ENCODE measurements at regions not wholly inside any gene's neighbourhood (a gene's known extent, or its start where the extent isn't known, plus 50 kb on each side); places are given as distances from the start of the nearest gene placed in this dataset.

DNA sequence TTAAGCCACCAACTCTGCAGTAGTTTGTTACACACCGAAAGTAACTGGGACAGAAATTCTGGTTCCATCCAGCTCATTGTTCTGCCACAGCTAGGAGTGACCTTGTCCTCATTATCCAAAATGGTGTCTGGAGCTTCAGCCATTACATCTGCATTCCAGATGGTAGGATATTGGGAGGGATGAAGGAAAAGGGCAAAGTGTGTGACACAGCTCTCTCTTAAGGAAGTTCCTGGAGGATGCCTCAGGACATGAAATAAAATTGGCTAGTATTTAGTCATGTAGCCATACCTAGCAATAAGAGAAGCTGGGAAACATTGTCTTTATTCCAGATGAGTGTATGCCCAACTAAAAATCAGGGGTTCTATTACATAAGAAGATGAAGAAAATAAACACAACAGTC lies 262.0 kb downstream of the BCOR start:
- in situ Hi-C loops (cut with HindIII; ENCODE audit: low sequenced_read_pairs) = no loop called here
- no peak for DNase-seq (ENCODE audit: low read depth, low spot score)
- TF ChIP-seq, protein P1, sequence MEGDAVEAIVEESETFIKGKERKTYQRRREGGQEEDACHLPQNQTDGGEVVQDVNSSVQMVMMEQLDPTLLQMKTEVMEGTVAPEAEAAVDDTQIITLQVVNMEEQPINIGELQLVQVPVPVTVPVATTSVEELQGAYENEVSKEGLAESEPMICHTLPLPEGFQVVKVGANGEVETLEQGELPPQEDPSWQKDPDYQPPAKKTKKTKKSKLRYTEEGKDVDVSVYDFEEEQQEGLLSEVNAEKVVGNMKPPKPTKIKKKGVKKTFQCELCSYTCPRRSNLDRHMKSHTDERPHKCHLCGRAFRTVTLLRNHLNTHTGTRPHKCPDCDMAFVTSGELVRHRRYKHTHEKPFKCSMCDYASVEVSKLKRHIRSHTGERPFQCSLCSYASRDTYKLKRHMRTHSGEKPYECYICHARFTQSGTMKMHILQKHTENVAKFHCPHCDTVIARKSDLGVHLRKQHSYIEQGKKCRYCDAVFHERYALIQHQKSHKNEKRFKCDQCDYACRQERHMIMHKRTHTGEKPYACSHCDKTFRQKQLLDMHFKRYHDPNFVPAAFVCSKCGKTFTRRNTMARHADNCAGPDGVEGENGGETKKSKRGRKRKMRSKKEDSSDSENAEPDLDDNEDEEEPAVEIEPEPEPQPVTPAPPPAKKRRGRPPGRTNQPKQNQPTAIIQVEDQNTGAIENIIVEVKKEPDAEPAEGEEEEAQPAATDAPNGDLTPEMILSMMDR (IDR thresholded peaks at IDR 0.05; ENCODE audit: low read depth, low read length) = no peak
- no peak overlapping the region for H3K4me3 ChIP-seq (ENCODE audit: low read depth, low read length)

- DNase-seq (ENCODE audit: low read depth, low spot score) = no peak
- H3K4me3 ChIP-seq (ENCODE audit: low read depth, low read length) = no peak overlapping the region
- TF ChIP-seq, protein P1 (IDR thresholded peaks at IDR 0.05; ENCODE audit: low read depth, low read length) = no peak
- in situ Hi-C loops (cut with HindIII; ENCODE audit: low sequenced_read_pairs) = no loop called here
Observed at GRCh38 chrX:39836802-39837420, 260.8 kb downstream of the BCOR start.

DNA sequence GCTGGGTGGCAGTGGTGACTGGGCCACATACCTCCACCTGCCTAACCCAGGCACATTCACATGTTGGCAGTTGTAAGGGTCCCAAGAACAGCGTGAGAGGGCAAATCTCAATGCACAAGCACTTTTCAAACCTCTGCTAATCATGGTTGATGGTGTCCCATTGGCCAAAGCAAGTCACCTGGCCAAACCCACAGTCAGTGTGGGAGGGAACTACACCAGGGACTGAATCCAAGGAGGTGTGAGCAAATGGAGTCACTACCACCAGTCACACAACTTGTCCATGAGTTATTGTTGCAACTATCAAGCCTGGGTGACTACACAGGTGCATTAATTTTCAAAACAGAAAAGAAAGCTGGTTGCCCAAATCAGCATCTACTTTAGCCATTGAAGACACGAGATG lies 260.1 kb downstream of the BCOR start:
- TF ChIP-seq, protein P1 (IDR thresholded peaks at IDR 0.05; ENCODE audit: low read depth, low read length) = no peak
- in situ Hi-C loops (cut with HindIII; ENCODE audit: low sequenced_read_pairs) = no loop called here
- DNase-seq (ENCODE audit: low read depth, low spot score) = no peak
- H3K4me3 ChIP-seq (ENCODE audit: low read depth, low read length) = no peak overlapping the region

DNA sequence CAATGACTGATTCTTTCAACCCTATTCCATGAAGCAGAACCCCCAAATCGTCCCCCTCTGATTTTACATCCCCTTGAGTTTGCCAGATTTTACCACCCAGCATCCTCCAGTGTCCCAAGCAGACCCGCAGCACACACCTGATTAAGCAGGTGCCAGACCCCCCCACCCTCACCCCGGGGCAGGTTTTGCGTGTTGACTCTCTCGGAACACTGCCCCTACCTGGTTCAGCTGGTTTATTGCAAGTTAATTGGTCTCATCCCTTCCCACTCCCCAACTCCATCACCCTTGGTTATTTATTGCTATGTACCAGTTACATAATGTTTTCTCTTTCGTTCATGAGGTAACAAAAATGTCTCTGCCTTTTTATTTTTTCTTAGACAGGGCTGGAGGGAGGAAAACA lies 258.4 kb downstream of the BCOR start:
- in situ Hi-C loops (cut with HindIII; ENCODE audit: low sequenced_read_pairs) = no loop called here

GRCh38 chrX:39840133-39840532 lies 257.6 kb downstream of the BCOR start:
- in situ Hi-C loops (cut with HindIII; ENCODE audit: low sequenced_read_pairs) = no loop called here
- TF ChIP-seq, protein P1 (IDR thresholded peaks at IDR 0.05; ENCODE audit: low read depth, low read length) = no peak
- DNase-seq (ENCODE audit: low read depth, low spot score) = no peak
- H3K4me3 ChIP-seq (ENCODE audit: low read depth, low read length) = no peak overlapping the region

More for the DNA sequence above, 258.4 kb downstream of the BCOR start:
- DNase-seq (ENCODE audit: low read depth, low spot score) = no peak
- TF ChIP-seq, protein P1 (IDR thresholded peaks at IDR 0.05; ENCODE audit: low read depth, low read length) = no peak
- no peak overlapping the region for H3K4me3 ChIP-seq (ENCODE audit: low read depth, low read length)

DNA sequence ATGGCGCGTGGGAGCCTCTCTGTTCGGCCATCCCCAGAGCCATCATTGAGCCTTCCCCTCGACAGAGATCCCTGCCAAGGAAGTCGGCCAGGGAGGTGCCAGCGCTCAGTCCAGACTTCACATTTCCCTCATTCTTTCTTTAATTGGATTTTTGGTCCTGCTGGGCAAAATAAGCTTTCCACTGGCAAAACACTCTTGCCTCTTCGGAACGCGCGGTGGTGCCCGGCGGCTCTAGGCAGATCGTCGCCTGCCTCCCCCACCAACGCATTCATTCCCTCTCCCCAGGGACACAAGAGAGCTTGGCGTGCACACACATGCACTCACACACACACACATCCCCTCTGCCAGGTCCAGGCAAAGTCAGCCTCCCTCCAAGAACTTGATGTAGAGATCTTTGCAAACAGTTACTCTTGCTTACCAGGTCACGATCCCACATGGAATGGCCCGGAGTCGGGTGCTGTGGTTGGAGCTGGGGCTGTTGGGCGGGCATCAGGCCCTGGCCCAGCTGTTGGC lies 257.1 kb downstream of the BCOR start:
- in situ Hi-C loops (cut with HindIII; ENCODE audit: low sequenced_read_pairs) = no loop called here
- TF ChIP-seq, protein P1 (IDR thresholded peaks at IDR 0.05; ENCODE audit: low read depth, low read length) = no peak
- H3K4me3 ChIP-seq (ENCODE audit: low read depth, low read length) = no peak overlapping the region
- no peak for DNase-seq (ENCODE audit: low read depth, low spot score)
